ENCODE measurements at regions not wholly inside any gene's neighbourhood (a gene's known extent, or its start where the extent isn't known, plus 50 kb on each side); places are given as distances from the start of the nearest gene placed in this dataset.
"Not testable (repeated sequence)": the region's sequence is repeated elsewhere in the genome, so short reads cannot be mapped to it uniquely, and the experiment has no call there.

DNA sequence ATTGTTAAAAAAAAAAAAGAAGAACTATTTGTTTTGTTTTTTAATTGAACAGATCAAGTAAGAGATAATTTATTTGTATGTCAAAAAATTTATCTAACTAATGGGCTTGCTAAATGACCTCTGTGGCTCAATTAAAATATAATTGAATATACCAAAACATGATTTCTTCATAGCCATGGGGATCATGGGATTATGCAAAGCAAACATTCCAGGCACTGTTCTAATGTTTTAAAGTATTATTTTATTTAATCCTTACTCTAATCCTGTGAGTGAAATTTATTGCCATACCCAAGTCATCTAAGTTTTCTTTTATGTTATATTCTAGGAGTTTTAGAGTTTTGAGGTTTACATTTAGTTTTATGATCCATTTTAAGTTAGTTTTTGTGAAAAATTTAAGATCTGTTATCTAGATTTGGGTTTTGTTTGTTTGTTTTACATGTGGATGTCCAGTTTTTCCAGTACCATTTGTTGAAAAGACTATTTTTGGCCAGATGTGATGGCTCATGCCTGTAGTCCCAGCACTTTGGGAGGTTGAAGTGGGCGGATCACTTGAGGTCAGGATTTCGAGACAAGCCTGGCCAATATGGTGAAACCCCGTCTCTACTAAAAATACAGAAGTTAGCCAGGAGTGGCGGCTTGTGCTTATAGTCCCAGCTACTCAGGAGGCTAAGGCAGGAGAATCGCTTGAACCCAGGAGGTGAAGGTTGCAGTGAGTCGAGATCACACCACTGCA lies 52.3 kb upstream of the CNOT10 start:
- no peak for DNase-seq

GRCh38 chr3:32630266-32630665 lies 54.7 kb upstream of the CNOT10 start:
- DNase-seq: no peak

- DNase-seq: peak; percentile 35 to 64
These were observed 56.0 kb upstream of the DYNC1LI1 start for GRCh38 chr3:32626631-32627030.

DNA sequence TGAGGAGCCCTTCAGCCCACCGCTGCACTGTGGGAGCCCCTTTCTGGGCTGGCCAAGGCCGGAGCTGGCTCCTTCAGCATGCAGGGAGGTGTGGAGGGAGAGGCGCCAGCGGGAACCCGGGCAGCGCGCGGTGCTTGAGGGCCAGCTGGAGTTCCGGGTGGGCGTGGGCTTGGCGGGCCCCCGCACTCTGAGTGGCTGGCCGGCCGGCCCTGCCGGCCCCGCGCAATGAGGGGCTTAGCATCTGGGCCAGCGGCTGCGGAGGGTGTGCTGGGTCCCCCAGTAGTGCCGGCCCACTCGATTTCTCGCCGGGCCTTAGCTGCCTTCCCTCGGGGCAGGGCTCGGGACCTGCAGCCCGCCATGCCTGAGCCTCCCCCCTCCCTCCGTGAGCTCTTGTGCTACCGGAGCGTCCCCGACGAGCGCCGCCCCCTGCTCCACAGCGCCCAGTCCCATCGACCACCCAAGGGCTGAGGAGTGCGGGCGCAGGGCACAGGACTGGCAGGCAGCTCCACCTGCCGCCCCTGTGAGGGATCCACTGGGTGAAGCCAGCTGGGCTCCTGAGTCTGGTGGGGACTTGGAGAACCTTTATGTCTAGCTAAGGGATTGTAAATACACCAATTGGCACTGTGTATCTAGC lies 55.0 kb upstream of the DYNC1LI1 start:
- not testable (repeated sequence) for DNase-seq

DNA sequence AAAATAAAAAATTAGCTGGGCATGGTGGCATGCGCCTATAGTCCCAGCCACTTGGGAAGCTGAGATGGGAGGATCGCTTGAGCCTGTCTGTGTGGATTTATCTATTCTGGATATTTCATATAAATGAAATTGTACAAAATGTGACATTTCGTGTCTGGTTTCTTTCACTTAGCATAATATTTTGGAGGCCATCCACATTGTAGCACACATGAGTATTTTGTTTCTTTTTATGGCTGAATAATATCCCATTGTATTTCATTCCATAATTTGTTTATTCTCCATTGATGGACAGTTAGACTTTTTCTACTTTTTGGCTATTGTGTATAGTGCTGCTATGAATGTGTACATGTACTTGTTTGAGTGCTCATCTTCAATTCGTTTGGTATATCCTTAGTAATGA lies 52.9 kb upstream of the DYNC1LI1 start:
- no peak for DNase-seq

DNA sequence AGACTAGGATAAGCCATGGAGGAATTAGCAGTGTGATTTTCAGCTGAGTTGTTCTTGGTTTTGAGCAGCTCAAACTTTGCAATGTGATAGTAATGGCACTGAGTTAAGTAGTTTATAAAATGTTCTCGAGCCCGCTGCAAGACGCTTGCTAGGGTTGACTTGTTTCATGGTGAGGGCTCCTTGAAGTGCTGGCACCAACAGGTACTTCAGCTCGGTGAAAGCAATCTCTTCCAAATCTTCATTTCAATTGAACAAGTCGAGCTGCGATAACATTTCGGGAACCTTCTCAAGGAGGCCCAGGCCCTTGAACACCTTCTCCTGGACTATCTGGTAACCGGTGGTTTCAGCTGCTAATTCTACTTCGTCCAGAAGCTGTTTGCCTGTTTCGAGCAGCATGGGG lies 50.8 kb upstream of the DYNC1LI1 start:
- no peak for DNase-seq

DNA sequence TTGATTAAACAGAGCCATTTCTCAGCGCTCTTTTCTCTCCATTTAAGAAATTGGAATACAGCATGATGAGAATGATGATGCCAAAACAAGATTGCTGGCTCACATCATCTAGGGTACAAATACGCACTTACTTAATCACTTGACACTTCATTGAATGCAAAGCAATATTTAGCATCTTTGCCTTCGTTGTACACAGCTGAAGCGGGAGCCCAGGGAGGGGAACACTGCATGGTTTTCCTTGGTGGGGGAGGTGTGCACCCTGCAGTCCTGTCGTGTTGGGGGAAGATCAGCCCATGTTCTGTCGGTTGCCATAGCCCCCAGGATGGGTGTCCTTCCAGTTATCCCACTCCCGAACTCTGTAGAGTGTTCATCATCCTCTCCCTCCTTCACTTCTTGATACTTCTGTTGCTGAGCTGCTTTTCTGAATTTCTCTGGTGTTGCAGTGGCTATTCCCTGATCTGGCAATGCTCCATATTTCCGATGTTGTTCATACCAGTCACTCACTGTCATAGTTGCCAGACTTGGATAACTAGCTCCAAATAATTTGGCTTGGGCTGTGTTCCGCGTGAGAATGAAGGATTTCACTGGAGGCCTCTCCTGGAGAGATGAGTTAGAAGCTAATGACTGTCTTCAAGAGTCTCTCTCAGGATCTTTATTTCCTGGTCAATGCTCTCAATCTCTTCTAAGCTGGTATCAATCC lies 50.1 kb upstream of the DYNC1LI1 start:
- no peak for DNase-seq

All from Kasumi-1 (cell line).